SU-DHL-6 (cell line): ENCODE measurements at regions not wholly inside any gene's neighbourhood (a gene's known extent, or its start where the extent isn't known, plus 50 kb on each side); places are given as distances from the start of the nearest gene placed in this dataset.

Experiments
- CTCF ChIP-seq: fragments of 200-600 bp; sonication (generic); IDR thresholded peaks from one replicate; pipeline ENCODE4 v1.5.1; 2017; ENCODE audit warnings: antibody characterized with exemption, mild to moderate bottlenecking, low read length, moderate library complexity; ENCODE audit not compliant: insufficient read depth, poor library complexity, severe bottlenecking
- EZH2phosphoT487 ChIP-seq: fragments of 200-600 bp; sonication (generic), shearing (Covaris generic); conservative IDR thresholded peaks from 2 replicates; pipeline ENCODE4 v1.6.1; 2018; ENCODE audit warnings: mild to moderate bottlenecking, antibody characterized with exemption, low read length, moderate library complexity, mixed read lengths

GRCh38 chr9:129398961-129399633, 221.0 kb upstream of the IER5L start:
- no peak for TF ChIP-seq CTCF
- no peak for TF ChIP-seq EZH2phosphoT487
